HL-60/S4 treated with retinoic acid at 250 ng/mL for 4 days and 3 days (cell line): ENCODE measurements at regions not wholly inside any gene's neighbourhood (a gene's known extent, or its start where the extent isn't known, plus 50 kb on each side); places are given as distances from the start of the nearest gene placed in this dataset.
"Not testable (repeated sequence)": the region's sequence is repeated elsewhere in the genome, so short reads cannot be mapped to it uniquely, and the experiment has no call there.

Experiments used
- in situ Hi-C: fragments of 300-500 bp; cut with MboI; formaldehyde crosslinking; loops from 2 replicates; pipeline ENCODE4 v1.7.0; 2022; ENCODE audit warnings: low sequenced_read_pairs

GRCh38 chrX:140172401-140172800 is 207.1 kb upstream of the CXorf66 start:
- in situ Hi-C loops: no loop called here

- in situ Hi-C loops: no loop called here
Observed at GRCh38 chrX:140167551-140167950, 202.2 kb upstream of the CXorf66 start.

DNA sequence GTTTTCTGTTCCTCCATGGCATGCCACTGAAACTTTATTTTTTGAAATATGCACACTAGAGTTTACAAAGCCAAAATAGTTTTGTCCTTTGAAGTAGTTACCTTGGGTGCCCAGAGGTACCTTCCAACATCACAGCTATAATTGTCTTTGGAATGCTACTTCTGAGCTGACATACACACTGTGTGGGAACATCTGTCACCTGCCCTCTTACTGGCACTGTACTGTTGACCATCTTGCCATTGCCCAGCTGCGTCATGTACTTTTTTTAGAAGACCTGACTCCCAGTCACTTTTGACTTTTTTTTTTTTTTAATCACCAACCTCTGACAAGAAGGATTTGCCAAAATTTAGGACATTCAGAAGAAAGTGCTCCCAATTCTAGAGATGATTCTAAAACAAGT is 200.5 kb upstream of the CXorf66 start:
- in situ Hi-C loops: no loop called here

GRCh38 chrX:140164391-140164790 is 199.1 kb upstream of the CXorf66 start:
- in situ Hi-C loops: no loop called here

GRCh38 chrX:140163371-140164159 is 198.2 kb upstream of the CXorf66 start:
- in situ Hi-C loops: no loop called here

DNA sequence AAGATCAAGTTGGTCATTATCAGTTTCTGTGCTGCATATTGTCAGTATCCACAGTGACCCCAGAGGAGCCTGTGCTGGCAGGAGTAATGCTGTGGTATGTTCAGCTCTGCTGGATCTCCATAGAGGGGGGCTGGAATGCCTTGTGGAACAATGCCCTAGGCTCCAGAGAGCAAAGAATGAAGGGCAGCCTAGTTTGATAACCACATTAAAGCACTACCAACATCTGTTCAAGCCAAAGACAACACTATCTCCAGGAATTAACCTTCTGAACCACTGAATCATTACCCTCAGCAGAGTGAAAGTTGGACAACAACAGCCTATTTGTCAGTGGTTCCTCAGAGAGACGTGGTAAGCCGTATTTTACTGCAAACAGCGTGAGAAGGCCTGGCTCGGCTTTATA is 192.3 kb upstream of the CXorf66 start:
- in situ Hi-C loops: no loop called here

- in situ Hi-C loops: no loop called here
Observed at GRCh38 chrX:140157143-140157542, 191.8 kb upstream of the CXorf66 start.

GRCh38 chrX:140151316-140151715 is 186.0 kb upstream of the CXorf66 start:
- in situ Hi-C loops: no loop called here

DNA sequence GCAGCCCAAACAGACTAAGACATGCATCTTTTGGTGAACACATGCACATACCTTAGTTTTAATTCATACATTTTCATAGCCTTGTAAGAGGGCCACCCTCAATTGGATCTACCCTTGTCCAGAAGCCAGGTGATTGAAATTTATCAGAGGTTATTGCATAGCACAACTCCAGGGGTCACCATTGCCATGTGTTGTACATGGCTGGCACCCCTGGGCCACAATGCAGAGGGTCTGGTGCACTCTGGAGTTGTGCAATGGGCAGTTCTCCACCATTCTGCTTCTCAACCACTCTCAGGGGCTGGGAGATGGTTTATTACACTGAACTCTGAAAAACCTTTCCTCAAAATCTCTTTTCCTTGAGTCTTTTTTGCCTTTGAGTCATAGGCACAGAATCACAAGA is 184.4 kb upstream of the CXorf66 start:
- in situ Hi-C loops: loop anchor here (10.0 kb wide), 1 partner anchor 85 kb away; no protein-coding TSS in a partner anchor

- in situ Hi-C loops: loop anchor here (10.0 kb wide), 1 partner anchor 77 kb away; no protein-coding TSS in a partner anchor
Observed at GRCh38 chrX:140141444-140142029, 176.2 kb upstream of the CXorf66 start.

DNA sequence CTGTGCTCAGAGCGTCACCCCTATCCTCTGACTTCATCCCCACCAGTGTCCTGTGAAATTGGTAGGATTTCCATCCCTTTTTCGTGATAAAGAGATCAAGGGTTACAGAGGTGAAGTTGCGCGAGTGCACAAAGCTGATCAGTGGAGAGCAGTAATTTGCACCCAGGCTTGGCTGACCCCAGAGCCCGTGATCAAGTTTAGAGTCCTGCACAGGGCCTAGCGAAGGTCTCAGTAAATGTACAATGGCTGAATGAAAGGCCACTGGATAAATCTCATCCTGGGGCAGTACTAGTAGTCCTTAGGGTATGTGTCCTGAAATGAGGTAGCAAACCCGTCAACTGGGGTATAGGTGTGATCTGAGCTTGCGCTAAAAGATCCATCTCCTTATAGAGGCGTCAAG is 173.2 kb upstream of the CXorf66 start:
- in situ Hi-C loops: not testable (repeated sequence)

- in situ Hi-C loops: not testable (repeated sequence)
Observed at GRCh38 chrX:140138065-140138464, 172.7 kb upstream of the CXorf66 start.

DNA sequence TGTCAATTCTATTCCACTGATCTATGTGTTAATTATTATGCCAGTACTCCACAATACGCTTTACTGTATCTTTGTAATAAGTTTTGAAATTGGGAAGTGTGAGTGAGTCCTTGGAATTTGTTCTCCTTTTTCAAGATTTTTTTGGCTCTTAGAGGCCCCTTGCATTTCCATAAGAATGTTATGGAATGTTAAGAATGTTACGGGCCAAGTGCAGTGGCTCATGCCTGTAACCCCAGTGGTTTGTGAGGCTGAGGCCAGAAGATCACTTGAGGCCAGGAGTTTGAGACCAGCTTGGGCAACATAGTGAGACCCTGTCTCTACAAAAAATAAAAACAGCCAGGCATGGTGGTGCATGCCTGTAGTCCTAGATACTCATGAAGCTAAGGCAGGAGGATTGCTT is 167.6 kb upstream of the CXorf66 start:
- in situ Hi-C loops: no loop called here

DNA sequence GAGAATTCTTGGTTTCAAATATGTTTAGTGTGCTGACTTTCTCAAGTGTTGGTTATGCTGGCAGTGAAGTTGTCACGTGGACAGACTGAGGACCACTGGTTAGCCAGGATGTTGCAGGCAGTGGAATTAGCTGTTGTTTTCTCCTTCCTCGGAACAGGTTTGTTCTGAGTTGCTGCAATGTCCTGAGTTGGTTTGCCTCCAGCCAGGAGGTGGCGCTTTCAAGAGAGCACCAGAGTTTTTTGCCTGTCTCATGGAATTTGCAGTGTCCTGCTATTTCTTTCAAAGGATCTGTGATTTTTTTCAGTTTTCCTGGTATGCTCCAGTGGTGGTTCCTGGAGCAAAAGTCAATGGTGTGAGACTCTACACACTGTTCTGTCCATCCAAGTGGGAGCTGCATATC is 158.1 kb upstream of the CXorf66 start:
- in situ Hi-C loops: no loop called here

DNA sequence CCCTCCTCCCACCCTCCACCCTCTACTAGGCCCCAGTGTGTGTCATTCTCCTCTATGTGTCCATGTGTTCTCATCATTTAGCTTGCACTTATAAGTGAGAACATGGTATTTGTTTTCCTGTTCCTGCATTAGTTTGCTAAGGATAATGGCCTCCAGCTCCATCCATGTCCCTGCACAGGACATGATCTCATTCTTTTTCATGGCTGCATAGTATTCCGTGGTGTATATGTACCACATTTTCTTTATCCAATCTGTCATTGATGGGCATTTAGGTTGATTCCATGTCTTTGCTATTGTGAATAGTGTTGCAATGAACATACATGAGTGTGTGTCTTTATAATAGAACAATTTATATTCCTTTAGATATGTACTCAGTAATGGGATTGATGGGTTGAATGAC is 148.7 kb upstream of the CXorf66 start:
- in situ Hi-C loops: not testable (repeated sequence)

- in situ Hi-C loops: no loop called here
Observed at GRCh38 chrX:140110081-140110650, 144.8 kb upstream of the CXorf66 start.

GRCh38 chrX:140104760-140105159 is 139.4 kb upstream of the CXorf66 start:
- in situ Hi-C loops: no loop called here

GRCh38 chrX:140099221-140099620 is 133.9 kb upstream of the CXorf66 start:
- in situ Hi-C loops: no loop called here

DNA sequence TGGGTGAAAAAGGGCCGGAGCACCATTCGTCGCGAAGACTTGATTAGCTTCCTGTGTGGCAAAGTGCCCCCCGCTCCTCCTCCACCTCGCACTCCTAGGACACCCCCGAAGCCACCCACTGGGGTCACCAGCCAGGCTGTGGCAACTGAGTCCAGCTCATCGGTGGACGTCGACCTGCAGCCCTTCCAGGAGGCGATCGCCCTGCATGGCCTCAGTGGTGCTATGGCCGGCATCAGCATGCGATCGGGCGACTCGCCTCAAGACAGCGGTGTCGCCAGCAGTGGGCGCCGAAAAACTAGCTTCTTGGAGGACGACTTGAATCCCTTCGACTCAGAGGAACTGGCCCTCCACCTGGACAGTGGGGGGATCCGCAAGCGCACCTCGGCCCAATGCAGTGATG is 126.8 kb upstream of the CXorf66 start:
- in situ Hi-C loops: no loop called here

GRCh38 chrX:140091125-140091886 is 126.0 kb upstream of the CXorf66 start:
- in situ Hi-C loops: no loop called here

GRCh38 chrX:140090800-140091124 is 125.4 kb upstream of the CXorf66 start:
- in situ Hi-C loops: no loop called here

DNA sequence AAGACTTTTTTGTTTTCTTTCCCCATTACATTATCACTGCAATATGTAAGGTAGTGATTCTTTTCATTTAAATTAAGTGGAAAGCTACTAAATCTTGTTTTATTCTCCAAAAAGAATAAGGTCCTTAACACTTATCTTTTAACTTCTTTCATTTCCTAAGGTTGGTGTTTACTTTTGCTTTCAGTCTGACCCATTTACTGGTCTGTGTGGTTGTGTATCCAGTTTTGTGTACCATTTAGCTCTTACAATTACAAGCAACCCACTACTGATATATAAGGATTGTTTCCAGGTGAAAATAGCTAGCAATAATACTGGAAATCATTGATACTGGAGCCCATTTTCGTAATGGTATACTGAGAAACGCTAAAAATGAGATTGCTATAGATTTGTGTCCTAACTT is 123.1 kb upstream of the CXorf66 start:
- in situ Hi-C loops: no loop called here
